PC-9 (cell line): ENCODE measurements at regions not wholly inside any gene's neighbourhood (a gene's known extent, or its start where the extent isn't known, plus 50 kb on each side); places are given as distances from the start of the nearest gene placed in this dataset.

Source experiments
- EZH2 ChIP-seq: fragments of 200-600 bp; sonication (generic); IDR thresholded peaks from 2 replicates; pipeline ENCODE4 v1.8.0; 2017; ENCODE audit warnings: antibody characterized with exemption, low read depth
- TF ChIP-seq, protein P1 (sequence below): fragments of 200-600 bp; sonication (generic); conservative IDR thresholded peaks from 2 replicates; pipeline ENCODE4 v1.6.1; 2017; ENCODE audit warnings: mixed run types, antibody characterized with exemption, mild to moderate bottlenecking, moderate library complexity

DNA sequence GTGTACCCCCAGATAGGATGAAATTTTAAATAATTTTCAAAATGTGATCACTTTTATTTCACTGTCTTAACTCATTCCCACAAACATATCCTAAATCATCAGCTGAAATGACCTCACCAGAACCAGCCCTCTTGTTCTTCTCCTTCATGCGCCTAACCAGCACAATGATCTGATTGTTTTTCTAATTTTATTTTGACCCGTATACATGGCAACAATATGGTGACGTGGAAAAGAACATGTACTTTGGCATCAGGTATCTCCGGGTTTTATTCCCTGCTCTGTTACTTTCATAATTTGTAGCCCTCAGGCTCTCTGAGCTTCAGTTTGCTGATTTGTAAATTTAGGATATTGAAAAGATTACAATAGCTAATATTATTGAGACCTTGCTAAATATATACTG is 562.4 kb upstream of the ZFP42 start:
- TF ChIP-seq, protein P1, sequence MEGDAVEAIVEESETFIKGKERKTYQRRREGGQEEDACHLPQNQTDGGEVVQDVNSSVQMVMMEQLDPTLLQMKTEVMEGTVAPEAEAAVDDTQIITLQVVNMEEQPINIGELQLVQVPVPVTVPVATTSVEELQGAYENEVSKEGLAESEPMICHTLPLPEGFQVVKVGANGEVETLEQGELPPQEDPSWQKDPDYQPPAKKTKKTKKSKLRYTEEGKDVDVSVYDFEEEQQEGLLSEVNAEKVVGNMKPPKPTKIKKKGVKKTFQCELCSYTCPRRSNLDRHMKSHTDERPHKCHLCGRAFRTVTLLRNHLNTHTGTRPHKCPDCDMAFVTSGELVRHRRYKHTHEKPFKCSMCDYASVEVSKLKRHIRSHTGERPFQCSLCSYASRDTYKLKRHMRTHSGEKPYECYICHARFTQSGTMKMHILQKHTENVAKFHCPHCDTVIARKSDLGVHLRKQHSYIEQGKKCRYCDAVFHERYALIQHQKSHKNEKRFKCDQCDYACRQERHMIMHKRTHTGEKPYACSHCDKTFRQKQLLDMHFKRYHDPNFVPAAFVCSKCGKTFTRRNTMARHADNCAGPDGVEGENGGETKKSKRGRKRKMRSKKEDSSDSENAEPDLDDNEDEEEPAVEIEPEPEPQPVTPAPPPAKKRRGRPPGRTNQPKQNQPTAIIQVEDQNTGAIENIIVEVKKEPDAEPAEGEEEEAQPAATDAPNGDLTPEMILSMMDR = no peak
- TF ChIP-seq EZH2 = no peak
